Left ventricle myocardium inferior (tissue), 1 donor: ENCODE measurements at regions not wholly inside any gene's neighbourhood (a gene's known extent, or its start where the extent isn't known, plus 50 kb on each side); places are given as distances from the start of the nearest gene placed in this dataset.

Experiments
- DNase-seq: peaks from one replicate; pipeline ENCODE4 v3.0.0-alpha.2; 2020
- H3K27ac ChIP-seq: fragments of 200-600 bp; replicated peaks from 2 replicates; pipeline ENCODE4 v1.8.0; 2021
- H3K27me3 ChIP-seq: fragments of 200-600 bp; 2 replicates; pipeline ENCODE4 v1.8.0; 2021; ENCODE audit warnings: low read depth
- H3K36me3 ChIP-seq: fragments of 200-600 bp; 2 replicates; pipeline ENCODE4 v1.8.0; 2021
- H3K4me1 ChIP-seq: fragments of 200-600 bp; 2 replicates; pipeline ENCODE4 v1.8.0; 2021
- H3K4me3 ChIP-seq: fragments of 200-600 bp; 2 replicates; pipeline ENCODE4 v1.8.0; 2021; ENCODE audit warnings: mild to moderate bottlenecking, moderate library complexity
- H3K9me3 ChIP-seq: fragments of 200-600 bp; replicated peaks from 2 replicates; pipeline ENCODE4 v1.8.0; 2021
- intact Hi-C: fragments of 100-400 bp; cut with micrococcal nuclease; formaldehyde crosslinking; loops from one replicate; pipeline ENCODE4 v1.11.0; 2022
- TF ChIP-seq, protein P1 (sequence below): fragments of 200-600 bp; IDR thresholded peaks from 2 replicates; pipeline ENCODE4 v1.8.0; 2021; ENCODE audit warnings: antibody characterized with exemption, mild to moderate bottlenecking, borderline replicate concordance
- donor health status: DM: no; HTN: yes; CAD: no; lungs with severe emphysema.

DNA sequence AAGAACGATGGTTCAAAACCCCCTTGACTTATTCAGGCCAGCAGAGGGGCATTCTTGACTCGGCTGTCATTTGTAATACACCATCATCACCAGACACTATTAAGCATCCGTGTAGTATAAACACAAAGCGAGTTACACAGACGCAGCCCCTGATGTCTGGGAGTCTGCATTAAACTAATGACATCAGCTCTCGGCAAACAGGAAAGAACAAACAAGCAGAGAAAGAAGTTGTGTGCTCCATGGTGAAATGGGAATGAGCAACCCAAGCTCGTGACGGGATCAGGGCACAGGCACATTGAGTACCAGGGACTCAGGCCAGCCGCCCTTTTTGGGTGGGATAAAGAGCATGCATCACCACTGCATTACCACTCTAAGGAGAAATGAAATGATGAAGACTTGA is 460.1 kb downstream of the MED13L start:
- peaks cover 23% of the 10 kb centered on the region for H3K27me3 ChIP-seq
- TF ChIP-seq, protein P1, sequence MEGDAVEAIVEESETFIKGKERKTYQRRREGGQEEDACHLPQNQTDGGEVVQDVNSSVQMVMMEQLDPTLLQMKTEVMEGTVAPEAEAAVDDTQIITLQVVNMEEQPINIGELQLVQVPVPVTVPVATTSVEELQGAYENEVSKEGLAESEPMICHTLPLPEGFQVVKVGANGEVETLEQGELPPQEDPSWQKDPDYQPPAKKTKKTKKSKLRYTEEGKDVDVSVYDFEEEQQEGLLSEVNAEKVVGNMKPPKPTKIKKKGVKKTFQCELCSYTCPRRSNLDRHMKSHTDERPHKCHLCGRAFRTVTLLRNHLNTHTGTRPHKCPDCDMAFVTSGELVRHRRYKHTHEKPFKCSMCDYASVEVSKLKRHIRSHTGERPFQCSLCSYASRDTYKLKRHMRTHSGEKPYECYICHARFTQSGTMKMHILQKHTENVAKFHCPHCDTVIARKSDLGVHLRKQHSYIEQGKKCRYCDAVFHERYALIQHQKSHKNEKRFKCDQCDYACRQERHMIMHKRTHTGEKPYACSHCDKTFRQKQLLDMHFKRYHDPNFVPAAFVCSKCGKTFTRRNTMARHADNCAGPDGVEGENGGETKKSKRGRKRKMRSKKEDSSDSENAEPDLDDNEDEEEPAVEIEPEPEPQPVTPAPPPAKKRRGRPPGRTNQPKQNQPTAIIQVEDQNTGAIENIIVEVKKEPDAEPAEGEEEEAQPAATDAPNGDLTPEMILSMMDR = no peak
- no peaks in the 10 kb centered on the region for H3K36me3 ChIP-seq
- H3K4me1 ChIP-seq = no peaks in the 10 kb centered on the region
- no peak overlapping the region for H3K4me3 ChIP-seq
- H3K9me3 ChIP-seq = no peaks in the 10 kb centered on the region
- no peak overlapping the region for H3K27ac ChIP-seq
- intact Hi-C loops = no loop called here
- no peak for DNase-seq

DNA sequence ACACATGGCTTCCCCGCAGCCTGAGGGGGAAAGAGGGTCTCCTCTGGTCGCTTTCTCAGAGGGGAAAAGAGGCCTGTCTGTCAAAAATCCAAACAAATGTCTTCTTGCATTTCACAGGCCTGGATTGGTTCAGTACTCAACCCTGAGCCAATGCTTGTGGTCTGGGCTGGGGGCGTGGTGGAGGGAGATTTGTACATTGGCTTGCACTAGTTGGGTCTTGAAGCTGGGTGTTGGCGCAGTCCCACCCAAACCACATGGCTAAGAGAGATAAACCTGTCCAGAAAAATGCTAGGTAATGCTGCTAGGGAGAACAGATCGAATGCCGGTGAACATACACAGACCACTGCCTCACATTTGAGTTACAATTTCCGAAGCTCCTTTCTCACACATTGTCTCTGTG is 461.6 kb downstream of the MED13L start:
- Histone ChIP-seq H3K36me3 (no peaks in the 10 kb centered on the region), H3K4me3 (no peak overlapping the region), H3K27ac (no peak overlapping the region), H3K27me3 (peaks cover 16% of the 10 kb centered on the region), H3K9me3 (peaks cover 5% of the 10 kb centered on the region), H3K4me1 (no peaks in the 10 kb centered on the region)
- intact Hi-C loops = no loop called here
- DNase-seq = no peak
- TF ChIP-seq, protein P1 = no peak

DNA sequence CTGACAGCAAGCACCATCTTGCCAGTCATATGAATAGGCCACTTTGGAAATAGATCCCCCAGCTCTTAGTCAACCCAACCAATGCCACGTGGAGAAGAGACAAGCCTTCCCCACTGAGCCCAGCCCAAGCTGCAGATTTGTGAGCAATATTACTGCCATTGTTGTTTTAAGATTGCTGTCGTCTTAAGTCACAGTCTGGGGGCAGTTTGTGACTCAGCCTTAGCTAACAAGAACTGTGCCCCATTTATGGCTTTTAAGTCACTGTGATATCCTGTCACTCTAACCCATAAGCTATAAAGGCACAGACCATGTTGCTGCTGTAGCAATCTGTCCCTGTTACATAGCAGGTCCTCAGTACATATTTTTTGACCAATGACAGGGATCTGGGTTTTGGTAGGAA is 464.2 kb downstream of the MED13L start:
- H3K4me3 ChIP-seq = no peak overlapping the region
- TF ChIP-seq, protein P1 = no peak
- peaks cover 5% of the 10 kb centered on the region for H3K9me3 ChIP-seq
- no peak overlapping the region for H3K27ac ChIP-seq
- peaks cover 9% of the 10 kb centered on the region for H3K27me3 ChIP-seq
- intact Hi-C loops = no loop called here
- H3K4me1 ChIP-seq = no peaks in the 10 kb centered on the region
- DNase-seq = no peak
- no peaks in the 10 kb centered on the region for H3K36me3 ChIP-seq

DNA sequence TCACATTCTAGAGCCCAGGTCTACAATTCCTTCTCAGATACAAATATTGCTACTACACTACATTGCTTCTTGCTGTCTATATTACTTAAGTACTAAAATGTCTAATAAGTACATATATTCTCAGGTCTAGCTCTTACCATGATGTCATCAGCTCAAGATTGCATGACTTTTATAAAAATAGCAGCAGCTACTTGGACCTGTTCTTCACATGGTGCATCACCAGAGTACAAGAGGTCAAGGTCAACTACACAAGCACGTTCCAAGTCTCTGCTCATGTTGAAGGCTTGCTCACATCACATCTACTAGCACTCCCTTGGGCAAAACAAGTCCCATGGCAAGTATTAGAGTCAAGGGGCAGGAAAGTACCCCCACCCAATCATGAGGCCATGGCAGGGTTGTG is 465.6 kb downstream of the MED13L start:
- intact Hi-C loops = no loop called here
- Histone ChIP-seq H3K27me3 (peaks cover 14% of the 10 kb centered on the region), H3K4me1 (no peaks in the 10 kb centered on the region), H3K27ac (no peak overlapping the region), H3K9me3 (peaks cover 5% of the 10 kb centered on the region), H3K4me3 (no peak overlapping the region), H3K36me3 (no peaks in the 10 kb centered on the region)
- TF ChIP-seq, protein P1 = no peak
- no peak for DNase-seq

DNA sequence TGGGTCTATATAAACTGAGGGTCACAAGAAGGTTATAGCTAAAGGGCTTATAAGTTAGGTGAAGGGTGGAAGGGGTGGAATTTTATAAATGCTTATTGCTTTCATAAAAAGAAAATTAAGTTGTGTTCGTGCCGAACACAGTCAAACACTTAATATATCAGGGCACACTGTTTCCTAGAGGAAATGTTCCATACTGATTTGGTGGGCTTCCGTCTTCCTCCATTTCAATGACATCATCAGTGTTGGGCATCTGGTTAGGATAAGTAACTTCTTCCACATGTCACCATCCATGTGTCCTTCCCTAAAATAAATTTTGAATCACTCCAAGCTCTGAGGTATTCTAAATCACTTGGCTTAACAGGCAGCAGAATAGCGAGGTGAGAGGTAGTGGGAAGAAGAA is 466.4 kb downstream of the MED13L start:
- no peaks in the 10 kb centered on the region for H3K4me1 ChIP-seq

More for the DNA sequence above, 466.4 kb downstream of the MED13L start:
- Histone ChIP-seq H3K4me3 (no peak overlapping the region), H3K36me3 (no peaks in the 10 kb centered on the region), H3K27me3 (peaks cover 14% of the 10 kb centered on the region), H3K27ac (no peak overlapping the region), H3K9me3 (peaks cover 5% of the 10 kb centered on the region)
- intact Hi-C loops = no loop called here
- DNase-seq = no peak
- TF ChIP-seq, protein P1 = no peak
